ENCODE measurements at regions not wholly inside any gene's neighbourhood (a gene's known extent, or its start where the extent isn't known, plus 50 kb on each side); places are given as distances from the start of the nearest gene placed in this dataset.

GRCh38 chr6:9335431-9335830 lies 900.1 kb upstream of the SLC35B3 start:
- Histone ChIP-seq H3K79me2 (ENCODE audit: control insufficient read depth, insufficient read depth, low read length) (no peaks in the 10 kb centered on the region), H3K9me3 (replicated peaks; ENCODE audit: control insufficient read depth, insufficient read depth, low read length) (peaks cover 3% of the 10 kb centered on the region), H3K4me2 (ENCODE audit: insufficient read depth, low read length) (no peak overlapping the region), H3K27ac (ENCODE audit: insufficient read depth, low read depth, low read length) (no peak overlapping the region), H3K9ac (replicated peaks; ENCODE audit: extremely low read depth, insufficient read depth, low read length) (no peak overlapping the region), H3K4me1 (ENCODE audit: control insufficient read depth, extremely low read depth, insufficient read depth, low read length) (no peaks in the 10 kb centered on the region), H3K27me3 (ENCODE audit: control insufficient read depth in 2 of 2, insufficient read depth in 2 of 2, low read length in 2 of 2) (no peaks in the 10 kb centered on the region), H4K20me1 (replicated peaks; ENCODE audit: control insufficient read depth, extremely low read depth, insufficient read depth, low read length) (no peaks in the 10 kb centered on the region), H3K4me3 (replicated peaks in 1 of 3; ENCODE audit: insufficient read depth in 1 of 3, low read depth in 1 of 3, low read length in 3 of 3) (no peak overlapping the region), H3K36me3 (ENCODE audit: control insufficient read depth in 2 of 2, extremely low read depth in 1 of 2, insufficient read depth in 2 of 2, low read length in 2 of 2) (no peaks in the 10 kb centered on the region), H3K9me1 (replicated peaks; ENCODE audit: control insufficient read depth, extremely low read depth, insufficient read depth, low read length) (no peaks in the 10 kb centered on the region), H2AFZ (ENCODE audit: low read depth, low read length) (no peak overlapping the region)
- POLR2A ChIA-PET = no interaction called here
- dilution Hi-C loops (cut with MboI; ENCODE audit: extremely low pct_ligation_motif_present, low sequenced_read_pairs) = no loop called here
- DNase-seq (ENCODE audit: low read depth, low spot score) = no peak
- TF ChIP-seq GATA2 (IDR thresholded peaks at IDR 0.05; ENCODE audit: insufficient read depth, insufficient read length, low read depth, low read length) (no peak), MYC (IDR thresholded peaks at IDR 0.05; ENCODE audit: low read depth, low read length) (no peak), FOS (IDR thresholded peaks at IDR 0.05; ENCODE audit: borderline replicate concordance, insufficient read depth, low read length) (no peak), MAX (IDR thresholded peaks at IDR 0.05; ENCODE audit: insufficient read depth, insufficient read length) (no peak), CTCF (IDR thresholded peaks at IDR 0.05; ENCODE audit: extremely low read depth in 1 of 2, insufficient read depth in 1 of 2, low read depth in 1 of 2, low read length in 2 of 2) (no peak), POLR2A (IDR thresholded peaks at IDR 0.05; ENCODE audit: low read depth, low read length) (no peak), POLR2AphosphoS5 (IDR thresholded peaks at IDR 0.05; ENCODE audit: insufficient read depth, low read depth, low read length) (no peak), JUN (IDR thresholded peaks at IDR 0.05; ENCODE audit: borderline replicate concordance, insufficient read depth, insufficient read length, low read depth) (no peak), EZH2 (IDR thresholded peaks at IDR 0.05; ENCODE audit: borderline replicate concordance, low read depth, low read length, severe bottlenecking) (no peak)
- intact Hi-C loops (cut with micrococcal nuclease) = no loop called here
- FAIRE-seq = no peak
- CTCF ChIA-PET = no interaction called here
- BruUV-seq (replicated peaks) = no TSS peak
